AG10803 (cell line): ENCODE measurements at regions not wholly inside any gene's neighbourhood (a gene's known extent, or its start where the extent isn't known, plus 50 kb on each side); places are given as distances from the start of the nearest gene placed in this dataset.

ENCODE experiments used
- DNase-seq: peaks from one replicate; pipeline ENCODE4 v3.0.0; 2010; ENCODE audit warnings: low read depth
- H3K4me3 ChIP-seq: 2 replicates; pipeline ENCODE4 v1.5.1; 2011; ENCODE audit warnings: mild to moderate bottlenecking, low read length, control low read depth
- TF ChIP-seq, protein P1 (sequence below): conservative IDR thresholded peaks from 2 replicates; pipeline ENCODE4 v1.5.1; 2011; ENCODE audit warnings: mild to moderate bottlenecking, low read length, control low read depth, inconsistent platforms

DNA sequence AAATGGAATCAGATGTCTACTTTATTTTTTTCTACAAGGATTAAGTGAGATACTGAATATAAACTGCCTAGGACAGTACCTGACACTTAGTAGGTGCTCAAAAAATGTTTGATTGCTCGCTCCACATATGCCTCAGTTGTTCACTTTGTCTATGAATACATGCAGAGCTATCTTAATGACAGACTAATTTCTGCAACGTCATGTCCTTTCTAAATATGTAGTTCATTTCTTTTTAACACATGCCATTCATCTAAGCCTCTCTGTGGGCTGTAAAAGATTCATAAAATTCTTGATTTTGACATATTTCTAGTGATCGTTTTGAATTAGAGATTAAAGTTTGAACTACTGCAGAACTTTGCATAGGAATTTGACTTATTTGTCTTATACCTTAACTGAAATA, 176.3 kb upstream of the STXBP6 start:
- DNase-seq: no peak
- H3K4me3 ChIP-seq: no peak overlapping the region
- TF ChIP-seq, protein P1, sequence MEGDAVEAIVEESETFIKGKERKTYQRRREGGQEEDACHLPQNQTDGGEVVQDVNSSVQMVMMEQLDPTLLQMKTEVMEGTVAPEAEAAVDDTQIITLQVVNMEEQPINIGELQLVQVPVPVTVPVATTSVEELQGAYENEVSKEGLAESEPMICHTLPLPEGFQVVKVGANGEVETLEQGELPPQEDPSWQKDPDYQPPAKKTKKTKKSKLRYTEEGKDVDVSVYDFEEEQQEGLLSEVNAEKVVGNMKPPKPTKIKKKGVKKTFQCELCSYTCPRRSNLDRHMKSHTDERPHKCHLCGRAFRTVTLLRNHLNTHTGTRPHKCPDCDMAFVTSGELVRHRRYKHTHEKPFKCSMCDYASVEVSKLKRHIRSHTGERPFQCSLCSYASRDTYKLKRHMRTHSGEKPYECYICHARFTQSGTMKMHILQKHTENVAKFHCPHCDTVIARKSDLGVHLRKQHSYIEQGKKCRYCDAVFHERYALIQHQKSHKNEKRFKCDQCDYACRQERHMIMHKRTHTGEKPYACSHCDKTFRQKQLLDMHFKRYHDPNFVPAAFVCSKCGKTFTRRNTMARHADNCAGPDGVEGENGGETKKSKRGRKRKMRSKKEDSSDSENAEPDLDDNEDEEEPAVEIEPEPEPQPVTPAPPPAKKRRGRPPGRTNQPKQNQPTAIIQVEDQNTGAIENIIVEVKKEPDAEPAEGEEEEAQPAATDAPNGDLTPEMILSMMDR: no peak

DNA sequence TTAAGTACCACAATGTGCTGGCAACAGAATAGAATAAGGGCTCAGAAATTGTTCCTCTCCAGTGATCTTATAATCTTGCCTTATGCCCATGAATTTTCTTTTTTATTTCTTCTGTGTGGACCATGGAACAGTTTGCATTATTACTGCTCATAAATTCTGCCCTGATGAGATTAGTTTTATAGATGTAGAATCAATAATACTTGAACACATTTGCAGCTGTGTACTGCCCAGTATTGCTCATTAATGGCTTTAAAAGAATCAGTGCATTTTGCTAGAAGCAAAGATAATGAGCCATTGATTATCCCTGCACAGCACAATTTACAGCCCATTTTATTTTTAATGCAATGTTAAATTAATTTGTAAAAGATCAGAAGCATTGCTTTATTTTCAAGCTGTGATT, 172.3 kb upstream of the STXBP6 start:
- TF ChIP-seq, protein P1: no peak
- H3K4me3 ChIP-seq: no peak overlapping the region
- no peak for DNase-seq

DNA sequence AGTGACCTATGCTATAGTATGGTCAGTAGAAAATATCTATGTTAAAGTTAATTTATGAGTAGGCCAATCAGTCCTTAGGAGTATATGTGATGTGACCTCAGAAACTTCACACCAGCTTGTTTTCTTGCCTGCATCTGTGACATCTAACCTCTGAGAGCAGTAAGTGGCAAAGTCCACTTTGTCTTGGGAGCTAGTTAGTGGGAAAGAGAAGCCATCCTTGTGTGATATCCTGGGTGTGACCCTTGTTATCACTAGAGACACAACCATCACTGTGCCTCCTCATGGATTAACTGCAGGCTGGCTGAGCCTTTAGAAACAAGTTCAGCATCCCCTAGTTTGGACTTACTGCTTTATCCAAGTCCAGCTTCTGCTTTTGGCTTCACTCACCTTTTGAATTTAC, 170.6 kb upstream of the STXBP6 start:
- TF ChIP-seq, protein P1: no peak
- no peak for DNase-seq
- H3K4me3 ChIP-seq: no peak overlapping the region

DNA sequence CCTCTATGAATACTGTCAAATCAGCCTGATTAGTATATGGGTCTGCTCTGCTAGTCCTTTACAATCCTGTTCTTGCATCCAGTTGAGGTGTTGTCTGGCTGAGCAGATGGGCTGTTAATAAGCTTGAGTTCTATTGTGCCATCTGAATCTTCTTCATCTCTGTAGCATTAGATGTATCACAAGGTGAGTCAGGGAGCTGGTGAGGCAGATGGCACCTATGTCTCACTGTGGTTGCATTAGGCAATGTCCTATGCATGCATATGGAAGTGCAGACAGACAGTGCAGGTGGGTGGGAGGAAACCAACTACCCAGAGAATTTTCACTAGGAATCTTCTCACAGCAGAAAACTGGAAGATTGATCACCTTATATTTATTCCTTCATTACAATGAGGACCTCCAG, 165.7 kb upstream of the STXBP6 start:
- TF ChIP-seq, protein P1: no peak
- no peak for DNase-seq
- no peak overlapping the region for H3K4me3 ChIP-seq

DNA sequence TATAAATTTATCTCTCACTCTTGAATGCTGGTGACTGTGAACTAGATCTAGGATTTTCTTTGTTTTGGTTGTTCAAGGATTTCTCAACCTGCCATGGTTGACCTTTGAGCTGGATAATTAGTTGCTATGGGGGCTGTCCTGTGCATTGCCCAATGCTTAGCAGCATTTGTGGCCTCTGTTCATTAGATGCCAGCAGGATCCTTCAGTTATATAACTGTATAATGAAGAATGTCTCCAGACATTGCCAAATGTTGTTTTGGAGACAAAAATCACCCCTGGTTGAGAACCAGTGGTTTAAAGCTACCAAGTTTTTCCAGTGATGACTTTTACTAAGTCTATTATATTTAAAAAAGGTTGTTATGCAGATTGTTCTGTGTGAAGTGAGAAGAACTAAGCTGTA, 147.9 kb upstream of the STXBP6 start:
- TF ChIP-seq, protein P1: no peak
- DNase-seq: no peak
- no peak overlapping the region for H3K4me3 ChIP-seq

DNA sequence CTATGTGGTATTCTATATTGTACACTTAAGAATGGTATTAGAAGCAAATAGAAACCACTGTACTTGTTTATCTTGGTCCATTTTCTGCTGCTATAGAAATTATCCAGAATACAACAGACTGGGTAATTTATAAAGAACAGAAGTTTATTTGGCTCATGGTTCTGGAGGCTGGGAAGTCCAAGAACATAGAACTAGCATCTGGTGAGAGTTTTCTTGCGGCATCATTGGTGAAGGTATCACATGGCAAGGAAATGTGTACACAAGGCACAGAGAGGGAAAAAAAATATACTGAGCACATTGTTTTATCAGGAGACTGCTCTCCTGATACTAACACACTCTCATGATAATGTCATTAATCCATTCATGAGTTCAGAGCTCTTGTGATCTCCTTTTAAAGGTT, 130.3 kb upstream of the STXBP6 start:
- TF ChIP-seq, protein P1: no peak
- DNase-seq: no peak
- no peak overlapping the region for H3K4me3 ChIP-seq

DNA sequence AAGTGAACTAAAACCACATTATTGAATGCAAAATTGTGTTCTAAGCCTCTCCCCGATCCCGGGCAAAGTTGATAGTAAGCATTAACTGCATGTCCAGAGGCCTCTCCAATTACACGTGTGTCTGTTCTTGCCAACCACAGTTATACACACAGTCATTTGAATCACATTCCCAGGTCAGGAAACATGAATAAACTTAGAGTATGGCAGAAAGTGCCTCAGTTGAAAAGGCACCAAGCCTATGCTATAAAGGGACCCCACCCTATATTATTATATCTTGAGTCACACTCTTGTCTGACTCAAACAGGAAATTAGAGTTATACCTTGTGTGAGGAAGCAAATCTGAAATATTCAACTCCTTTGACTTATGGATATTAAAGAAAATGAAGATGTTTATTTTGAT, 128.3 kb upstream of the STXBP6 start:
- H3K4me3 ChIP-seq: no peak overlapping the region
- DNase-seq: no peak
- TF ChIP-seq, protein P1: no peak
